RWPE1 (cell line): ENCODE measurements at regions not wholly inside any gene's neighbourhood (a gene's known extent, or its start where the extent isn't known, plus 50 kb on each side); places are given as distances from the start of the nearest gene placed in this dataset.
A peak's percentile ranks its signal among the peaks of the same experiment; 100 is the strongest.

Source experiments
- CTCF ChIA-PET: fragments of 350-600 bp; sonication (Branson Sonifier 250); formaldehyde crosslinking; extraction: SDS; loops from one replicate; lab custom pipeline; 2021; lab: Yijun Ruan, JAX
- POLR2A ChIA-PET: fragments of 400-600 bp; formaldehyde crosslinking; extraction: SDS; loops from one replicate; lab custom pipeline; 2020; ENCODE audit warnings: antibody characterized with exemption; ENCODE audit not compliant: low non-redundant PET; lab: Yijun Ruan, JAX
- DNase-seq: peaks from one replicate; pipeline ENCODE4 v3.0.0; 2012; ENCODE audit warnings: low spot score
- H3K27ac ChIP-seq: fragments of 450-650 bp; 2 replicates; pipeline ENCODE4 v1.5.1; 2017
- CTCF ChIP-seq: fragments of 450-650 bp; conservative IDR thresholded peaks from 2 replicates; pipeline ENCODE4 v1.5.1; 2017; ENCODE audit warnings: low read depth, mild to moderate bottlenecking

- POLR2A ChIA-PET: no interaction called here
- CTCF ChIA-PET: interaction anchor here (0.5 kb wide), 1 partner anchor 15 kb away, joined by 4 read pairs; no protein-coding TSS in a partner anchor
- DNase-seq: no peak
- no peak for TF ChIP-seq CTCF
- H3K27ac ChIP-seq: peak overlapping the region; percentile 56
Measured at GRCh38 chr22:25367756-25368155, 148.3 kb downstream of the CRYBB2 start.

- CTCF ChIA-PET: no interaction called here
- peak overlapping the region; percentile 56 for H3K27ac ChIP-seq
- POLR2A ChIA-PET: no interaction called here
- no peak for TF ChIP-seq CTCF
- peak; percentile 58 for DNase-seq
Measured at GRCh38 chr22:25368271-25368670, 148.8 kb downstream of the CRYBB2 start.

GRCh38 chr22:25369041-25369440 is 149.6 kb downstream of the CRYBB2 start:
- ChIA-PET CTCF (interaction anchor here (0.5 kb wide), 1 partner anchor 1825 kb away, joined by 3 read pairs; no protein-coding TSS in a partner anchor), POLR2A (no interaction called here)
- H3K27ac ChIP-seq: peak overlapping the region; percentile 56
- no peak for DNase-seq
- TF ChIP-seq CTCF: no peak

GRCh38 chr22:25370322-25370721 is 150.9 kb downstream of the CRYBB2 start:
- DNase-seq: no peak
- TF ChIP-seq CTCF: no peak
- CTCF ChIA-PET: no interaction called here
- H3K27ac ChIP-seq: no peak overlapping the region
- POLR2A ChIA-PET: no interaction called here

GRCh38 chr22:25372000-25372595 is 152.7 kb downstream of the CRYBB2 start:
- ChIA-PET CTCF (no interaction called here), POLR2A (no interaction called here)
- TF ChIP-seq CTCF: no peak
- DNase-seq: no peak
- no peak overlapping the region for H3K27ac ChIP-seq

- POLR2A ChIA-PET: no interaction called here
- DNase-seq: no peak
- CTCF ChIA-PET: no interaction called here
- TF ChIP-seq CTCF: no peak
- no peak overlapping the region for H3K27ac ChIP-seq
Measured at GRCh38 chr22:25373961-25374360, 154.5 kb downstream of the CRYBB2 start.
